ENCODE measurements at regions not wholly inside any gene's neighbourhood (a gene's known extent, or its start where the extent isn't known, plus 50 kb on each side); places are given as distances from the start of the nearest gene placed in this dataset.
"Not testable (repeated sequence)": the region's sequence is repeated elsewhere in the genome, so short reads cannot be mapped to it uniquely, and the experiment has no call there.

GRCh38 chr1:8155528-8156186 is 129.5 kb upstream of the ERRFI1 start:
- DNase-seq (ENCODE audit: low spot score in 2 of 2): no peak
- H3K27me3 ChIP-seq: no peaks in the 10 kb centered on the region
- no peak overlapping the region for H3K27ac ChIP-seq
- WGBS, 2 donors: 63 to 70% methylated on average over 14 of the region's 14 CpGs
- no peaks in the 10 kb centered on the region for H3K9me3 ChIP-seq
- no peak overlapping the region for H3K4me3 ChIP-seq
- TF ChIP-seq, protein P1, sequence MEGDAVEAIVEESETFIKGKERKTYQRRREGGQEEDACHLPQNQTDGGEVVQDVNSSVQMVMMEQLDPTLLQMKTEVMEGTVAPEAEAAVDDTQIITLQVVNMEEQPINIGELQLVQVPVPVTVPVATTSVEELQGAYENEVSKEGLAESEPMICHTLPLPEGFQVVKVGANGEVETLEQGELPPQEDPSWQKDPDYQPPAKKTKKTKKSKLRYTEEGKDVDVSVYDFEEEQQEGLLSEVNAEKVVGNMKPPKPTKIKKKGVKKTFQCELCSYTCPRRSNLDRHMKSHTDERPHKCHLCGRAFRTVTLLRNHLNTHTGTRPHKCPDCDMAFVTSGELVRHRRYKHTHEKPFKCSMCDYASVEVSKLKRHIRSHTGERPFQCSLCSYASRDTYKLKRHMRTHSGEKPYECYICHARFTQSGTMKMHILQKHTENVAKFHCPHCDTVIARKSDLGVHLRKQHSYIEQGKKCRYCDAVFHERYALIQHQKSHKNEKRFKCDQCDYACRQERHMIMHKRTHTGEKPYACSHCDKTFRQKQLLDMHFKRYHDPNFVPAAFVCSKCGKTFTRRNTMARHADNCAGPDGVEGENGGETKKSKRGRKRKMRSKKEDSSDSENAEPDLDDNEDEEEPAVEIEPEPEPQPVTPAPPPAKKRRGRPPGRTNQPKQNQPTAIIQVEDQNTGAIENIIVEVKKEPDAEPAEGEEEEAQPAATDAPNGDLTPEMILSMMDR (IDR thresholded peaks at IDR 0.05): no peak
- TF ChIP-seq POLR2A (IDR thresholded peaks at IDR 0.05): no peak
- TF ChIP-seq EP300 (IDR thresholded peaks at IDR 0.05): no peak
- no peaks in the 10 kb centered on the region for H3K36me3 ChIP-seq
- peaks cover 0 to 3% (median 0%) of the 10 kb centered on the region in 4 donors for H3K4me1 ChIP-seq

- DNase-seq (ENCODE audit: low spot score in 2 of 2): no peak
- no peaks in the 10 kb centered on the region for H3K36me3 ChIP-seq
- H3K9me3 ChIP-seq: no peaks in the 10 kb centered on the region
- no peak overlapping the region for H3K4me3 ChIP-seq
- TF ChIP-seq, protein P1 (IDR thresholded peaks at IDR 0.05): no peak
- no peak for TF ChIP-seq EP300 (IDR thresholded peaks at IDR 0.05)
- no peak for TF ChIP-seq POLR2A (IDR thresholded peaks at IDR 0.05)
- H3K27me3 ChIP-seq: no peaks in the 10 kb centered on the region
- 31 to 37% methylated on average over 15 of the region's 15 CpGs for WGBS, 2 donors
- peaks cover 0 to 3% (median 0%) of the 10 kb centered on the region in 4 donors for H3K4me1 ChIP-seq
- H3K27ac ChIP-seq: no peak overlapping the region
These were observed 128.5 kb upstream of the ERRFI1 start for GRCh38 chr1:8154621-8155052.

- no peak for DNase-seq (ENCODE audit: low spot score in 2 of 2)
- Histone ChIP-seq H3K4me1 (peaks cover 0 to 3% (median 0%) of the 10 kb centered on the region in 4 donors), H3K27ac (no peak overlapping the region), H3K36me3 (no peaks in the 10 kb centered on the region), H3K27me3 (no peaks in the 10 kb centered on the region), H3K4me3 (no peak overlapping the region), H3K9me3 (no peaks in the 10 kb centered on the region)
- TF ChIP-seq POLR2A (IDR thresholded peaks at IDR 0.05) (no peak), EP300 (IDR thresholded peaks at IDR 0.05) (no peak)
- TF ChIP-seq, protein P1 (IDR thresholded peaks at IDR 0.05): no peak
- 92 to 93% methylated on average over 7 of the region's 7 CpGs for WGBS, 2 donors
These were observed 127.9 kb upstream of the ERRFI1 start for GRCh38 chr1:8153961-8154360.

- Histone ChIP-seq H3K9me3 (no peaks in the 10 kb centered on the region), H3K27ac (peak overlapping the region in 1 of 4 donors; percentile 71)
- TF ChIP-seq EP300 (IDR thresholded peaks at IDR 0.05) (no peak), POLR2A (IDR thresholded peaks at IDR 0.05) (no peak)
- TF ChIP-seq, protein P1 (IDR thresholded peaks at IDR 0.05): no peak
These were observed 126.9 kb upstream of the ERRFI1 start for GRCh38 chr1:8152731-8153702.

DNA sequence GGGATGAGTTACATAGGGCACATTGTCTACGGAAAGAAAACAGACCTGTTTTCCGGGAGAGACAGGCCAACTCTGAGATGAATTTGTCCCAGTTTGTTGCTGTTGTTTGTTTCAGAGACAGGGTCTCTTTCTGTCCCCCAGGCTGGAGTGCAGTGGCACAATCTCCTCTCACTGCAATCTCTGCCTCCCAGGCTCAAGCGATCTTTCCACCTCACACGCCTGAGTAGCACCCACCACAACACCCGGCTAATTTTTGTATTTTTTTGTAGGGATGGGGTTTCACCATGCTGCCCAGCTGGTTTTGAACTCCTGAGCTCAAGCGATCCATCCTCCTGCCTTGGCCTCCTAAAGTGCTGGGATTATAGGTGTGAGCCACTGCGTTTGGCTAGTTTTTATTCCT is 125.5 kb upstream of the ERRFI1 start:
- no peak for DNase-seq (ENCODE audit: low spot score in 2 of 2)
- H3K27me3 ChIP-seq: no peaks in the 10 kb centered on the region
- TF ChIP-seq POLR2A (IDR thresholded peaks at IDR 0.05) (no peak), EP300 (IDR thresholded peaks at IDR 0.05) (no peak)
- TF ChIP-seq, protein P1 (IDR thresholded peaks at IDR 0.05): no peak
- no peaks in the 10 kb centered on the region for H3K9me3 ChIP-seq
- WGBS, 2 donors: 79 to 82% methylated on average over 7 of the region's 7 CpGs
- H3K36me3 ChIP-seq: no peaks in the 10 kb centered on the region
- peaks cover 0 to 3% (median 0%) of the 10 kb centered on the region in 4 donors for H3K4me1 ChIP-seq
- no peak overlapping the region for H3K27ac ChIP-seq
- H3K4me3 ChIP-seq: no peak overlapping the region

More at GRCh38 chr1:8152731-8153702, 126.9 kb upstream of the ERRFI1 start:
- no peak for DNase-seq (ENCODE audit: low spot score in 2 of 2)
- no peak overlapping the region for H3K4me3 ChIP-seq
- no peaks in the 10 kb centered on the region for H3K27me3 ChIP-seq
- WGBS, 2 donors: 88 to 90% methylated on average over 19 of the region's 19 CpGs
- no peaks in the 10 kb centered on the region for H3K36me3 ChIP-seq
- H3K4me1 ChIP-seq: peaks cover 0 to 3% (median 0%) of the 10 kb centered on the region in 4 donors

DNA sequence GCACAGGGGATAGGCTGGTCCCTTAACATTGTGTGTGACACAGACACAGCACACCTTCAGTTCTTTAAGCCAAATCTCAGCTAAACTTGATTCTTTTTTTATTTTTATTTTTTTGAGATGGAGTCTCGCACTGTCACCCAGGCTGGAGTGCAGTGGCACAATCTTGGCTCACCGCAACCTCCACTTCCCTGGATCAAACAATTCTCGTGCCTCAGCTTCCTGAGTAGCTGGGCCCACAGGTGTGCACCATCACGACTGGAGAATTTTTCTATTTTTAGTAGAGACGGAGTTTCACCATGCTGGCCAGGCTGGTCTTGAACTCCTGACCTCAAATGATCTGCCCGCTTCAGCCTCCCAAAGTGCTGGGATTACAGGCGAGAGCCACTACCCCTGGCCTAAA is 123.6 kb upstream of the ERRFI1 start:
- not testable (repeated sequence) for H3K27ac ChIP-seq; H3K36me3 ChIP-seq; H3K4me3 ChIP-seq; H3K4me1 ChIP-seq; H3K27me3 ChIP-seq; DNase-seq (ENCODE audit: low spot score in 2 of 2); H3K9me3 ChIP-seq
- 89 to 91% methylated on average over 7 of the region's 7 CpGs for WGBS, 2 donors

Data from tibial nerve (tissue), 4 donors.